Thyroid gland (tissue), 4 donors: ENCODE measurements at regions not wholly inside any gene's neighbourhood (a gene's known extent, or its start where the extent isn't known, plus 50 kb on each side); places are given as distances from the start of the nearest gene placed in this dataset.

ENCODE experiments used
- POLR2A ChIP-seq, 2 donors: fragments of 450-650 bp; IDR thresholded peaks; one replicate each; pipeline ENCODE4 v1.6.1; 2017; ENCODE audit warnings: antibody characterized with exemption in 2 of 2, mild to moderate bottlenecking in 2 of 2, moderate library complexity in 1 of 2
- TF ChIP-seq, protein P1 (sequence below), 6 experiments: fragments of 200-600 bp in 3 of 6; fragments of 450-650 bp in 3 of 6; sonication (generic) in 3 of 6; IDR thresholded peaks; one replicate each; pipeline ENCODE4 v1.5.1; 2016 to 2019; ENCODE audit warnings: antibody characterized with exemption in 6 of 6, mild to moderate bottlenecking in 2 of 6, inconsistent platforms in 1 of 6, moderate library complexity in 1 of 6

DNA sequence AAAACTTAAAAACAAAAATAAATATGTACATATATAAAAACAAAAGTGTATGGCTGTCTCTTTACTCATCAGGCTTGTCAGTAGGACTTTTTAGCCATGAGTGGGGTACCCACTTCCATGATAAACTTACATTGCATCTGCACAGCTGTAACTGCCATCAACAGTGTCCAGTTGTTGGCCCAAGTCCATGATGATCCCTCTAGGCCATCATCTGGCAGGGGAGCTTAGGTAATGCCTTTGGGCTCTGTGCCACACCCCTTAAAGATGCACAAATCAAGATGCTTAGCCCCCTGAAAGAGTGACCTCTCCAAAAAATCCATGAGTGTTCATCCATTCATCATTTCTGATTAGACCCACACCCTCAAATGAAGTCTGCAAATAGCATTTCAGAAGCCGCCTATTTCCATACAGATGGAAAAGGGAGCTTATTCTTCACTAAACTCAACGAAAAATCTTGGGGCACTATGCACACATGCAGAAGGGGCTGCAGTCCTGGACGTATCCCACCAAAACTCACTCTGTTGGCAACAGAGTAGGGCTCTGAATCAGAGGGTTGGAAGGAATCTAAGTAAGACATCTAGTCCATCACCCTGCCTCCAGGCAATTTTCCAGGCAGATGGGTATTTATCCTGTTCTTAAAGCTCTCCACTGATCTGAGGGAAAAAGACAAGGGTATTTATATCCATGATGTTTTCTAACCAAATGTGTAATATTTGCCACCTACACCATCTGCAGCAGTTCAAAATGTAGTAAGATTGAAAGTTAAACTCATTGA is 691.0 kb downstream of the ZEB2 start:
- TF ChIP-seq, protein P1, sequence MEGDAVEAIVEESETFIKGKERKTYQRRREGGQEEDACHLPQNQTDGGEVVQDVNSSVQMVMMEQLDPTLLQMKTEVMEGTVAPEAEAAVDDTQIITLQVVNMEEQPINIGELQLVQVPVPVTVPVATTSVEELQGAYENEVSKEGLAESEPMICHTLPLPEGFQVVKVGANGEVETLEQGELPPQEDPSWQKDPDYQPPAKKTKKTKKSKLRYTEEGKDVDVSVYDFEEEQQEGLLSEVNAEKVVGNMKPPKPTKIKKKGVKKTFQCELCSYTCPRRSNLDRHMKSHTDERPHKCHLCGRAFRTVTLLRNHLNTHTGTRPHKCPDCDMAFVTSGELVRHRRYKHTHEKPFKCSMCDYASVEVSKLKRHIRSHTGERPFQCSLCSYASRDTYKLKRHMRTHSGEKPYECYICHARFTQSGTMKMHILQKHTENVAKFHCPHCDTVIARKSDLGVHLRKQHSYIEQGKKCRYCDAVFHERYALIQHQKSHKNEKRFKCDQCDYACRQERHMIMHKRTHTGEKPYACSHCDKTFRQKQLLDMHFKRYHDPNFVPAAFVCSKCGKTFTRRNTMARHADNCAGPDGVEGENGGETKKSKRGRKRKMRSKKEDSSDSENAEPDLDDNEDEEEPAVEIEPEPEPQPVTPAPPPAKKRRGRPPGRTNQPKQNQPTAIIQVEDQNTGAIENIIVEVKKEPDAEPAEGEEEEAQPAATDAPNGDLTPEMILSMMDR (IDR thresholded peaks at IDR 0.05) = no peak
- TF ChIP-seq POLR2A (IDR thresholded peaks at IDR 0.05) = no peak
